BLaER1 (cell line): ENCODE measurements at regions not wholly inside any gene's neighbourhood (a gene's known extent, or its start where the extent isn't known, plus 50 kb on each side); places are given as distances from the start of the nearest gene placed in this dataset.
"Not testable (repeated sequence)": the region's sequence is repeated elsewhere in the genome, so short reads cannot be mapped to it uniquely, and the experiment has no call there.

Source experiments
- H3K27ac ChIP-seq: shearing (Covaris generic); formaldehyde crosslinking; 2 replicates; pipeline ENCODE4 v1.8.1; 2022
- H3K27me3 ChIP-seq: shearing (Covaris generic); formaldehyde crosslinking; 2 replicates; pipeline ENCODE4 v1.8.1; 2022
- H3K36me3 ChIP-seq: shearing (Covaris generic); formaldehyde crosslinking; 2 replicates; pipeline ENCODE4 v1.8.1; 2022
- H3K4me1 ChIP-seq: shearing (Covaris generic); formaldehyde crosslinking; 2 replicates; pipeline ENCODE4 v1.8.1; 2022
- H3K4me2 ChIP-seq: shearing (Covaris generic); formaldehyde crosslinking; 2 replicates; pipeline ENCODE4 v1.8.1; 2022
- H3K4me3 ChIP-seq: shearing (Covaris generic); formaldehyde crosslinking; 2 replicates; pipeline ENCODE4 v1.8.1; 2022
- H3K9ac ChIP-seq: shearing (Covaris generic); formaldehyde crosslinking; 2 replicates; pipeline ENCODE4 v1.8.1; 2022
- H3K9me3 ChIP-seq: shearing (Covaris generic); formaldehyde crosslinking; 2 replicates; pipeline ENCODE4 v1.8.1; 2022
- H4K20me1 ChIP-seq: shearing (Covaris generic); formaldehyde crosslinking; 2 replicates; pipeline ENCODE4 v1.8.1; 2022
- Cebpa-rat ChIP-seq: shearing (Covaris generic); IDR thresholded peaks from 2 replicates; pipeline ENCODE4 v1.8.1; 2022

DNA sequence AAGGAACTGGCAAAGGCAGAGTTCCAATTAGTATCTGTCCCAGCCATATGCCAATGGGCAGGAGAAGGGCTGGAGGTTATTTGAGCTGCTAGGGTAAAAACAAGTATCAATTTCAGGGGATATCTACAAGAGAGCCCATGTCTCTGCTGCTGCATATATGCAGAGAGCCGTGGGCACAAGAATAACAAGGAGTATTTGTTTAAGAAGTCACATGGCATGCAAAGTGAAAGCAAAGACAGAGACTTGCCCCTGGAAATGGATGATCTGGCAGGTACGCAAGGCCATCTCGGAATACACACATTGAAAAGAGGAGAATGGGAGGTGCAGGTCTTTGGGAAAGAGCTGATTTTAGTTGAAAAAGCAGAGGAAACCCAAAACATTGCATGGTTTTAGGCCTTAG, 170.6 kb downstream of the EVA1A start:
- H3K27ac ChIP-seq: no peak overlapping the region
- H4K20me1 ChIP-seq: no peaks in the 10 kb centered on the region
- H3K27me3 ChIP-seq: no peaks in the 10 kb centered on the region
- no peak overlapping the region for H3K9ac ChIP-seq
- no peak for TF ChIP-seq Cebpa-rat
- H3K4me1 ChIP-seq: peaks cover 25% of the 10 kb centered on the region
- H3K36me3 ChIP-seq: no peaks in the 10 kb centered on the region
- no peak overlapping the region for H3K4me2 ChIP-seq
- H3K9me3 ChIP-seq: peaks cover 16% of the 10 kb centered on the region
- H3K4me3 ChIP-seq: no peak overlapping the region

DNA sequence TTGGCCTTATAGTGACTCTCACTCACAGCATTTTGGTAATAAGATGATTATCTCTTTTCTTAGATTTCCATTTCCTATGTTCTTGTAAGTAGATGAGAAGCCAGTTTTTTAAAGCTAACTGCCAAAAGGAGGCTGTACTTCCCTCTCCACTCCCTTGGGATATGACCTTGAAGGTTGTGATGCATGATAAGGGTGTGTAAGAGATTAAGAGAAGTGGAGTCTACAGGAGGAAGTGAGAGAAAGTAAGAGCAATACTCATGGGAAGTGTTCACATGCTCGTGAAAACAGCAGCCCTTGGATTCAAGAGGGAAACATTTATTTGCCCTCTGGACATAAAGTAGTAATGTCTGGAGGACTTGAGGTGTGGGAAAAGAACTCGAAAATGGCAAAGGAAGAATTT, 171.5 kb downstream of the EVA1A start:
- Histone ChIP-seq H3K27me3 (no peaks in the 10 kb centered on the region), H3K4me3 (no peak overlapping the region), H4K20me1 (no peaks in the 10 kb centered on the region), H3K4me1 (peaks cover 25% of the 10 kb centered on the region), H3K9ac (no peak overlapping the region), H3K27ac (peak overlapping the region; percentile 63), H3K9me3 (peaks cover 18% of the 10 kb centered on the region), H3K4me2 (peak overlapping the region; percentile 62), H3K36me3 (no peaks in the 10 kb centered on the region)
- no peak for TF ChIP-seq Cebpa-rat

- no peak overlapping the region for H3K4me2 ChIP-seq
- TF ChIP-seq Cebpa-rat: no peak
- no peaks in the 10 kb centered on the region for H3K36me3 ChIP-seq
- H3K4me3 ChIP-seq: no peak overlapping the region
- H4K20me1 ChIP-seq: no peaks in the 10 kb centered on the region
- no peak overlapping the region for H3K9ac ChIP-seq
- no peaks in the 10 kb centered on the region for H3K4me1 ChIP-seq
- no peaks in the 10 kb centered on the region for H3K27me3 ChIP-seq
- H3K9me3 ChIP-seq: peaks cover 10% of the 10 kb centered on the region
- no peak overlapping the region for H3K27ac ChIP-seq
Observed at GRCh38 chr2:75381032-75381431, 179.7 kb downstream of the EVA1A start.

- Histone ChIP-seq H3K36me3 (no peaks in the 10 kb centered on the region), H3K27me3 (no peaks in the 10 kb centered on the region), H3K4me1 (no peaks in the 10 kb centered on the region), H3K4me2 (no peak overlapping the region), H4K20me1 (no peaks in the 10 kb centered on the region), H3K4me3 (no peak overlapping the region), H3K9me3 (no peaks in the 10 kb centered on the region), H3K9ac (no peak overlapping the region), H3K27ac (no peak overlapping the region)
- TF ChIP-seq Cebpa-rat: no peak
Observed at GRCh38 chr2:75379476-75380210, 180.3 kb upstream of the TACR1 start.

GRCh38 chr2:75375646-75376582, 176.6 kb upstream of the TACR1 start:
- Histone ChIP-seq H3K4me1 (no peaks in the 10 kb centered on the region), H3K4me2 (no peak overlapping the region), H3K4me3 (no peak overlapping the region), H3K27ac (no peak overlapping the region), H3K9ac (no peak overlapping the region), H3K27me3 (no peaks in the 10 kb centered on the region), H3K36me3 (no peaks in the 10 kb centered on the region), H4K20me1 (no peaks in the 10 kb centered on the region), H3K9me3 (peaks cover 5% of the 10 kb centered on the region)
- TF ChIP-seq Cebpa-rat: no peak

- H3K27me3 ChIP-seq, H3K27ac ChIP-seq, H3K4me3 ChIP-seq, H3K9ac ChIP-seq, H3K36me3 ChIP-seq, H4K20me1 ChIP-seq, H3K4me2 ChIP-seq, H3K4me1 ChIP-seq: not testable (repeated sequence)
- peaks cover 13% of the 10 kb centered on the region for H3K9me3 ChIP-seq
Observed at GRCh38 chr2:75374414-75374957, 175.2 kb upstream of the TACR1 start.

GRCh38 chr2:75367401-75367800, 168.1 kb upstream of the TACR1 start:
- H3K36me3 ChIP-seq: no peaks in the 10 kb centered on the region
- no peak overlapping the region for H3K9ac ChIP-seq
- H3K27me3 ChIP-seq: no peaks in the 10 kb centered on the region
- no peak overlapping the region for H3K4me2 ChIP-seq
- no peak overlapping the region for H3K4me3 ChIP-seq
- no peak overlapping the region for H3K27ac ChIP-seq
- TF ChIP-seq Cebpa-rat: no peak
- no peaks in the 10 kb centered on the region for H4K20me1 ChIP-seq
- no peaks in the 10 kb centered on the region for H3K4me1 ChIP-seq
- H3K9me3 ChIP-seq: 0 out of 2 replicates have a peak, but pooled peaks cover 8% of the 10 kb centered on the region

- Histone ChIP-seq H3K4me2 (no peak overlapping the region), H3K27me3 (no peaks in the 10 kb centered on the region), H3K36me3 (no peaks in the 10 kb centered on the region), H3K4me1 (no peaks in the 10 kb centered on the region), H4K20me1 (no peaks in the 10 kb centered on the region), H3K9ac (no peak overlapping the region), H3K4me3 (no peak overlapping the region), H3K27ac (no peak overlapping the region), H3K9me3 (no peaks in the 10 kb centered on the region)
- TF ChIP-seq Cebpa-rat: no peak
Observed at GRCh38 chr2:75361486-75361885, 162.2 kb upstream of the TACR1 start.

DNA sequence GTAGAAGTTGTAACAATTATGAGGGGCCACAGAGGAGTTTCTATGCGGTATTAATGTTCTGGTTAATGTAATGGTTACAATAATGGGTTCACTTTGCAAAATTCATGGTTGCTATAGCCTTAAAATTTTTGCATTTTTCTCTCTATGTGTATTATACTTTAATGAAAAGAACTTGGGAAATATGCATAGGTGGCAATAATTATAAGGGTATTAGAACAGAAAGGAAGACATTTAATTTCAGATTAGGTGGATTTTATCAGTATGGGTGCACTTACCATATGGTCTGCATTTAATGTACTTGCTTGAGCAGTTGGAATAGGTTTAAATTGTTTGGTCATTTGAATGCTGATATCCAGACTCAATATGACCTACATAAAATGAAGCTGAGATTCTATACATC, 161.6 kb upstream of the TACR1 start:
- H3K27me3 ChIP-seq: no peaks in the 10 kb centered on the region
- no peaks in the 10 kb centered on the region for H3K9me3 ChIP-seq
- H3K9ac ChIP-seq: no peak overlapping the region

DNA sequence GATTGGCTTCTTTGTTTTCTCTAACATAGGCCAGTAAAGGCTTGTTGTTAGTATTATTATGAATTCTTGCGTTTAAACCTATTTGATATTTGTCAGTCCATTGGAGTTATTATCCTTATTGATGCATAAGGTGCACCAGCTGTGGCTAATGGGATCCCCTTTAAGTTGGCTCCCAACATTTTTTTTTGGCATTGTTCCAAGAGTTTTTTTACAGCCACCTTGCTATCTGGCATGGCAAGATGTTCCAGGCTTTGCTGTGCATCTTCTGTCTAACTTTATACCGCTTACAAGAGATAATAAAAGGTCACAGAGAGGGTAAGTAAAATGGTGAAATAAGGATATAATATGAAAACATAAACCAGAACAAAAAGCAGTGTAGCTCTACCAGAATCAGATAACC, 157.5 kb upstream of the TACR1 start:
- no peaks in the 10 kb centered on the region for H3K27me3 ChIP-seq
- H3K27ac ChIP-seq: no peak overlapping the region
- no peak overlapping the region for H3K4me2 ChIP-seq
- H3K36me3 ChIP-seq: no peaks in the 10 kb centered on the region
- TF ChIP-seq Cebpa-rat: no peak
- H3K4me3 ChIP-seq: no peak overlapping the region
- no peaks in the 10 kb centered on the region for H4K20me1 ChIP-seq
- H3K9me3 ChIP-seq: no peaks in the 10 kb centered on the region
- no peak overlapping the region for H3K9ac ChIP-seq
- no peaks in the 10 kb centered on the region for H3K4me1 ChIP-seq

More for the DNA sequence above, 161.6 kb upstream of the TACR1 start:
- no peak overlapping the region for H3K4me3 ChIP-seq
- no peak overlapping the region for H3K4me2 ChIP-seq
- no peaks in the 10 kb centered on the region for H3K4me1 ChIP-seq
- H4K20me1 ChIP-seq: no peaks in the 10 kb centered on the region
- no peak for TF ChIP-seq Cebpa-rat
- no peaks in the 10 kb centered on the region for H3K36me3 ChIP-seq
- no peak overlapping the region for H3K27ac ChIP-seq
